ENCODE measurements at regions not wholly inside any gene's neighbourhood (a gene's known extent, or its start where the extent isn't known, plus 50 kb on each side); places are given as distances from the start of the nearest gene placed in this dataset.

DNA sequence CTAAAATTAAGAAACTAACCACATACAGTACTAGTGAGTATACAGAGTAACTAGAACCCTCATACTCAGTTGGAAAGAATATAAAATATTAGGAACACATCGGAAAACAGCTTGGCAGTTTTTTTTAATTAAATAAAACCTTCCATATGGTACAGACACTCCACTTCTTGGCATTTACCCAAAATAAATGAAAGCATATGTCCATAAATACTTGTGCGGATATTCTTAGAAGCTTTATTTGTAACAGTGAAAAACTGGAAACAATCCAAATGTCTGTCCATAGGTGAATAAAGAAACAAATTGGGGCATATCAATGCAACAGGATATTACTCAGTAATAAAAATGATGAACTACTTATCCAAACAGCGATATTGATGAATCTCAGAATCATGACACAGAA is 410.0 kb downstream of the HTR7 start:
- no peaks in the 10 kb centered on the region for H3K27me3 Mint-ChIP-seq (ENCODE audit: low read depth)
- ATAC-seq = no peak
- peaks cover 8% of the 10 kb centered on the region for H3K4me1 Mint-ChIP-seq
- TF ChIP-seq, protein P1, sequence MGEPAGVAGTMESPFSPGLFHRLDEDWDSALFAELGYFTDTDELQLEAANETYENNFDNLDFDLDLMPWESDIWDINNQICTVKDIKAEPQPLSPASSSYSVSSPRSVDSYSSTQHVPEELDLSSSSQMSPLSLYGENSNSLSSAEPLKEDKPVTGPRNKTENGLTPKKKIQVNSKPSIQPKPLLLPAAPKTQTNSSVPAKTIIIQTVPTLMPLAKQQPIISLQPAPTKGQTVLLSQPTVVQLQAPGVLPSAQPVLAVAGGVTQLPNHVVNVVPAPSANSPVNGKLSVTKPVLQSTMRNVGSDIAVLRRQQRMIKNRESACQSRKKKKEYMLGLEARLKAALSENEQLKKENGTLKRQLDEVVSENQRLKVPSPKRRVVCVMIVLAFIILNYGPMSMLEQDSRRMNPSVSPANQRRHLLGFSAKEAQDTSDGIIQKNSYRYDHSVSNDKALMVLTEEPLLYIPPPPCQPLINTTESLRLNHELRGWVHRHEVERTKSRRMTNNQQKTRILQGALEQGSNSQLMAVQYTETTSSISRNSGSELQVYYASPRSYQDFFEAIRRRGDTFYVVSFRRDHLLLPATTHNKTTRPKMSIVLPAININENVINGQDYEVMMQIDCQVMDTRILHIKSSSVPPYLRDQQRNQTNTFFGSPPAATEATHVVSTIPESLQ (CRISPR knock-in tag; IDR thresholded peaks at IDR 0.05) = no peak
- TF ChIP-seq, protein P2, sequence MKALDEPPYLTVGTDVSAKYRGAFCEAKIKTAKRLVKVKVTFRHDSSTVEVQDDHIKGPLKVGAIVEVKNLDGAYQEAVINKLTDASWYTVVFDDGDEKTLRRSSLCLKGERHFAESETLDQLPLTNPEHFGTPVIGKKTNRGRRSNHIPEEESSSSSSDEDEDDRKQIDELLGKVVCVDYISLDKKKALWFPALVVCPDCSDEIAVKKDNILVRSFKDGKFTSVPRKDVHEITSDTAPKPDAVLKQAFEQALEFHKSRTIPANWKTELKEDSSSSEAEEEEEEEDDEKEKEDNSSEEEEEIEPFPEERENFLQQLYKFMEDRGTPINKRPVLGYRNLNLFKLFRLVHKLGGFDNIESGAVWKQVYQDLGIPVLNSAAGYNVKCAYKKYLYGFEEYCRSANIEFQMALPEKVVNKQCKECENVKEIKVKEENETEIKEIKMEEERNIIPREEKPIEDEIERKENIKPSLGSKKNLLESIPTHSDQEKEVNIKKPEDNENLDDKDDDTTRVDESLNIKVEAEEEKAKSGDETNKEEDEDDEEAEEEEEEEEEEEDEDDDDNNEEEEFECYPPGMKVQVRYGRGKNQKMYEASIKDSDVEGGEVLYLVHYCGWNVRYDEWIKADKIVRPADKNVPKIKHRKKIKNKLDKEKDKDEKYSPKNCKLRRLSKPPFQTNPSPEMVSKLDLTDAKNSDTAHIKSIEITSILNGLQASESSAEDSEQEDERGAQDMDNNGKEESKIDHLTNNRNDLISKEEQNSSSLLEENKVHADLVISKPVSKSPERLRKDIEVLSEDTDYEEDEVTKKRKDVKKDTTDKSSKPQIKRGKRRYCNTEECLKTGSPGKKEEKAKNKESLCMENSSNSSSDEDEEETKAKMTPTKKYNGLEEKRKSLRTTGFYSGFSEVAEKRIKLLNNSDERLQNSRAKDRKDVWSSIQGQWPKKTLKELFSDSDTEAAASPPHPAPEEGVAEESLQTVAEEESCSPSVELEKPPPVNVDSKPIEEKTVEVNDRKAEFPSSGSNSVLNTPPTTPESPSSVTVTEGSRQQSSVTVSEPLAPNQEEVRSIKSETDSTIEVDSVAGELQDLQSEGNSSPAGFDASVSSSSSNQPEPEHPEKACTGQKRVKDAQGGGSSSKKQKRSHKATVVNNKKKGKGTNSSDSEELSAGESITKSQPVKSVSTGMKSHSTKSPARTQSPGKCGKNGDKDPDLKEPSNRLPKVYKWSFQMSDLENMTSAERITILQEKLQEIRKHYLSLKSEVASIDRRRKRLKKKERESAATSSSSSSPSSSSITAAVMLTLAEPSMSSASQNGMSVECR (CRISPR knock-in tag; IDR thresholded peaks at IDR 0.05; ENCODE audit: borderline replicate concordance) = no peak
- TF ChIP-seq TP53 (CRISPR knock-in tag; IDR thresholded peaks at IDR 0.05) = no peak
- TF ChIP-seq, protein P3, sequence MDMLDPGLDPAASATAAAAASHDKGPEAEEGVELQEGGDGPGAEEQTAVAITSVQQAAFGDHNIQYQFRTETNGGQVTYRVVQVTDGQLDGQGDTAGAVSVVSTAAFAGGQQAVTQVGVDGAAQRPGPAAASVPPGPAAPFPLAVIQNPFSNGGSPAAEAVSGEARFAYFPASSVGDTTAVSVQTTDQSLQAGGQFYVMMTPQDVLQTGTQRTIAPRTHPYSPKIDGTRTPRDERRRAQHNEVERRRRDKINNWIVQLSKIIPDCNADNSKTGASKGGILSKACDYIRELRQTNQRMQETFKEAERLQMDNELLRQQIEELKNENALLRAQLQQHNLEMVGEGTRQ (CRISPR knock-in tag; IDR thresholded peaks at IDR 0.05) = no peak
- TF ChIP-seq, protein P4, sequence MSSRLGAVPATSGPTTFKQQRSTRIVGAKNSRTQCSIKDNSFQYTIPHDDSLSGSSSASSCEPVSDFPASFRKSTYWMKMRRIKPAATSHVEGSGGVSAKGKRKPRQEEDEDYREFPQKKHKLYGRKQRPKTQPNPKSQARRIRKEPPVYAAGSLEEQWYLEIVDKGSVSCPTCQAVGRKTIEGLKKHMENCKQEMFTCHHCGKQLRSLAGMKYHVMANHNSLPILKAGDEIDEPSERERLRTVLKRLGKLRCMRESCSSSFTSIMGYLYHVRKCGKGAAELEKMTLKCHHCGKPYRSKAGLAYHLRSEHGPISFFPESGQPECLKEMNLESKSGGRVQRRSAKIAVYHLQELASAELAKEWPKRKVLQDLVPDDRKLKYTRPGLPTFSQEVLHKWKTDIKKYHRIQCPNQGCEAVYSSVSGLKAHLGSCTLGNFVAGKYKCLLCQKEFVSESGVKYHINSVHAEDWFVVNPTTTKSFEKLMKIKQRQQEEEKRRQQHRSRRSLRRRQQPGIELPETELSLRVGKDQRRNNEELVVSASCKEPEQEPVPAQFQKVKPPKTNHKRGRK (CRISPR knock-in tag; IDR thresholded peaks at IDR 0.05; ENCODE audit: borderline replicate concordance) = no peak
- TF ChIP-seq, protein P5, sequence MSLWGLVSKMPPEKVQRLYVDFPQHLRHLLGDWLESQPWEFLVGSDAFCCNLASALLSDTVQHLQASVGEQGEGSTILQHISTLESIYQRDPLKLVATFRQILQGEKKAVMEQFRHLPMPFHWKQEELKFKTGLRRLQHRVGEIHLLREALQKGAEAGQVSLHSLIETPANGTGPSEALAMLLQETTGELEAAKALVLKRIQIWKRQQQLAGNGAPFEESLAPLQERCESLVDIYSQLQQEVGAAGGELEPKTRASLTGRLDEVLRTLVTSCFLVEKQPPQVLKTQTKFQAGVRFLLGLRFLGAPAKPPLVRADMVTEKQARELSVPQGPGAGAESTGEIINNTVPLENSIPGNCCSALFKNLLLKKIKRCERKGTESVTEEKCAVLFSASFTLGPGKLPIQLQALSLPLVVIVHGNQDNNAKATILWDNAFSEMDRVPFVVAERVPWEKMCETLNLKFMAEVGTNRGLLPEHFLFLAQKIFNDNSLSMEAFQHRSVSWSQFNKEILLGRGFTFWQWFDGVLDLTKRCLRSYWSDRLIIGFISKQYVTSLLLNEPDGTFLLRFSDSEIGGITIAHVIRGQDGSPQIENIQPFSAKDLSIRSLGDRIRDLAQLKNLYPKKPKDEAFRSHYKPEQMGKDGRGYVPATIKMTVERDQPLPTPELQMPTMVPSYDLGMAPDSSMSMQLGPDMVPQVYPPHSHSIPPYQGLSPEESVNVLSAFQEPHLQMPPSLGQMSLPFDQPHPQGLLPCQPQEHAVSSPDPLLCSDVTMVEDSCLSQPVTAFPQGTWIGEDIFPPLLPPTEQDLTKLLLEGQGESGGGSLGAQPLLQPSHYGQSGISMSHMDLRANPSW (CRISPR knock-in tag; conservative IDR thresholded peaks at IDR 0.05; ENCODE audit: low read depth) = no peak
- TF ChIP-seq, protein P6, sequence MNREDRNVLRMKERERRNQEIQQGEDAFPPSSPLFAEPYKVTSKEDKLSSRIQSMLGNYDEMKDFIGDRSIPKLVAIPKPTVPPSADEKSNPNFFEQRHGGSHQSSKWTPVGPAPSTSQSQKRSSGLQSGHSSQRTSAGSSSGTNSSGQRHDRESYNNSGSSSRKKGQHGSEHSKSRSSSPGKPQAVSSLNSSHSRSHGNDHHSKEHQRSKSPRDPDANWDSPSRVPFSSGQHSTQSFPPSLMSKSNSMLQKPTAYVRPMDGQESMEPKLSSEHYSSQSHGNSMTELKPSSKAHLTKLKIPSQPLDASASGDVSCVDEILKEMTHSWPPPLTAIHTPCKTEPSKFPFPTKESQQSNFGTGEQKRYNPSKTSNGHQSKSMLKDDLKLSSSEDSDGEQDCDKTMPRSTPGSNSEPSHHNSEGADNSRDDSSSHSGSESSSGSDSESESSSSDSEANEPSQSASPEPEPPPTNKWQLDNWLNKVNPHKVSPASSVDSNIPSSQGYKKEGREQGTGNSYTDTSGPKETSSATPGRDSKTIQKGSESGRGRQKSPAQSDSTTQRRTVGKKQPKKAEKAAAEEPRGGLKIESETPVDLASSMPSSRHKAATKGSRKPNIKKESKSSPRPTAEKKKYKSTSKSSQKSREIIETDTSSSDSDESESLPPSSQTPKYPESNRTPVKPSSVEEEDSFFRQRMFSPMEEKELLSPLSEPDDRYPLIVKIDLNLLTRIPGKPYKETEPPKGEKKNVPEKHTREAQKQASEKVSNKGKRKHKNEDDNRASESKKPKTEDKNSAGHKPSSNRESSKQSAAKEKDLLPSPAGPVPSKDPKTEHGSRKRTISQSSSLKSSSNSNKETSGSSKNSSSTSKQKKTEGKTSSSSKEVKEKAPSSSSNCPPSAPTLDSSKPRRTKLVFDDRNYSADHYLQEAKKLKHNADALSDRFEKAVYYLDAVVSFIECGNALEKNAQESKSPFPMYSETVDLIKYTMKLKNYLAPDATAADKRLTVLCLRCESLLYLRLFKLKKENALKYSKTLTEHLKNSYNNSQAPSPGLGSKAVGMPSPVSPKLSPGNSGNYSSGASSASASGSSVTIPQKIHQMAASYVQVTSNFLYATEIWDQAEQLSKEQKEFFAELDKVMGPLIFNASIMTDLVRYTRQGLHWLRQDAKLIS (CRISPR knock-in tag; IDR thresholded peaks at IDR 0.05; ENCODE audit: borderline replicate concordance) = no peak
- TF ChIP-seq, protein P7, sequence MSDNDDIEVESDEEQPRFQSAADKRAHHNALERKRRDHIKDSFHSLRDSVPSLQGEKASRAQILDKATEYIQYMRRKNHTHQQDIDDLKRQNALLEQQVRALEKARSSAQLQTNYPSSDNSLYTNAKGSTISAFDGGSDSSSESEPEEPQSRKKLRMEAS (CRISPR knock-in tag; IDR thresholded peaks at IDR 0.05) = no peak
- no peak for TF ChIP-seq CREM (CRISPR knock-in tag; IDR thresholded peaks at IDR 0.05)
- no peak for TF ChIP-seq SMAD3 (CRISPR knock-in tag; IDR thresholded peaks at IDR 0.05; ENCODE audit: borderline replicate concordance)
- TF ChIP-seq TEAD4 (CRISPR knock-in tag; IDR thresholded peaks at IDR 0.05) = no peak
- TF ChIP-seq GABPB1 (CRISPR knock-in tag; IDR thresholded peaks at IDR 0.05) = no peak
- CTCF ChIA-PET = no interaction called here
- H3K36me3 Mint-ChIP-seq = peaks cover 4% of the 10 kb centered on the region; the same call in 1 of the 2 replicates
- no peak for DNase-seq (ENCODE audit: low spot score)
- peaks cover 31% of the 10 kb centered on the region for H3K9me3 Mint-ChIP-seq
- H3K27ac Mint-ChIP-seq = no peak overlapping the region
- POLR2A ChIA-PET = no interaction called here
- no peak overlapping the region for H3K4me3 Mint-ChIP-seq

All from WTC11 (cell line).